NT2/D1 (cell line): ENCODE measurements at regions not wholly inside any gene's neighbourhood (a gene's known extent, or its start where the extent isn't known, plus 50 kb on each side); places are given as distances from the start of the nearest gene placed in this dataset.
"Not testable (repeated sequence)": the region's sequence is repeated elsewhere in the genome, so short reads cannot be mapped to it uniquely, and the experiment has no call there.

Experiments used
- DNase-seq: peaks from one replicate; pipeline ENCODE4 v3.0.0-alpha.2; 2011; ENCODE audit warnings: low read depth, low spot score
- H3K27me3 ChIP-seq: 2 replicates; pipeline ENCODE4 v1.6.0; 2011; ENCODE audit warnings: mild to moderate bottlenecking; ENCODE audit not compliant: insufficient read length, insufficient read depth
- H3K36me3 ChIP-seq: 2 replicates; pipeline ENCODE4 v1.6.1; 2011; ENCODE audit warnings: mild to moderate bottlenecking, low read length, mixed read lengths; ENCODE audit not compliant: insufficient read depth, insufficient read length
- H3K4me1 ChIP-seq: 2 replicates; pipeline ENCODE4 v1.5.1; 2011; ENCODE audit not compliant: insufficient read depth, insufficient read length
- H3K4me3 ChIP-seq: 2 replicates; pipeline ENCODE4 v1.5.1; 2011; ENCODE audit warnings: low read depth; ENCODE audit not compliant: insufficient read length
- H3K9ac ChIP-seq: 2 replicates; pipeline ENCODE4 v1.6.0; 2011; ENCODE audit warnings: low read depth; ENCODE audit not compliant: insufficient read length
- H3K9me3 ChIP-seq: 2 replicates; pipeline ENCODE4 v1.5.1; 2011; ENCODE audit warnings: mild to moderate bottlenecking, low read length; ENCODE audit not compliant: insufficient read depth
- SUZ12 ChIP-seq: IDR thresholded peaks from 2 replicates; pipeline ENCODE4 v1.6.1; 2011; ENCODE audit not compliant: insufficient read length, insufficient read depth; ENCODE audit errors: extremely low read depth
- YY1 ChIP-seq: IDR thresholded peaks from 2 replicates; pipeline ENCODE4 v1.6.1; 2011; ENCODE audit not compliant: insufficient read length, insufficient read depth
- ZNF274 ChIP-seq: IDR thresholded peaks from 2 replicates; pipeline ENCODE4 v1.6.1; 2011; ENCODE audit warnings: mild to moderate bottlenecking, low read depth, low read length

DNA sequence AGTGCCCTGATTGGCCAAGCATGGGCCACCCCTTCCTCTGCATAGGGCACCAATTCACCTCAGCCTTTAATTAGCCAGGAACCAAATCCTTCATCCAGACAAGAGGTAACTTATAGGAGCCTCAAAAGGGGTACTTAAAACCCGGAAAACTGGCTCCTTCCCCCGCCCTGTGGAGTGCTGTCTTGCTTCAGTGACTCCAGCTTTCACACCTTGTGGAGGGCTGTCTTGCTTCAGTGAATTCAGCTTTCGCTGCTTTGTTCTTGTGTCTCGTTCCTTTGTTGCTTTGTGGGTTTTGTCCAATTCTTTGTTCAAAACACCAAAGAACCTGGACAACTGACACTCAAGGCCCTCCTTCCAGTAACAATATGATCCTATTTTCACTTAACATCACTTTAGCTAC lies 82.2 kb upstream of the FRG1 start:
- no peak for DNase-seq
- TF ChIP-seq ZNF274: no peak
- TF ChIP-seq SUZ12: no peak
- Histone ChIP-seq H3K4me3 (no peak overlapping the region), H3K9ac (no peak overlapping the region), H3K4me1 (no peaks in the 10 kb centered on the region), H3K36me3 (no peaks in the 10 kb centered on the region), H3K27me3 (no peaks in the 10 kb centered on the region), H3K9me3 (no peaks in the 10 kb centered on the region)

- H3K4me1 ChIP-seq: no peaks in the 10 kb centered on the region
- no peaks in the 10 kb centered on the region for H3K36me3 ChIP-seq
- no peak for DNase-seq
- no peak overlapping the region for H3K4me3 ChIP-seq
- no peak overlapping the region for H3K9ac ChIP-seq
- TF ChIP-seq YY1 (no peak), SUZ12 (no peak), ZNF274 (no peak)
- no peaks in the 10 kb centered on the region for H3K9me3 ChIP-seq
- no peaks in the 10 kb centered on the region for H3K27me3 ChIP-seq
Measured at GRCh38 chr4:189861101-189861500, 79.6 kb upstream of the FRG1 start.

DNA sequence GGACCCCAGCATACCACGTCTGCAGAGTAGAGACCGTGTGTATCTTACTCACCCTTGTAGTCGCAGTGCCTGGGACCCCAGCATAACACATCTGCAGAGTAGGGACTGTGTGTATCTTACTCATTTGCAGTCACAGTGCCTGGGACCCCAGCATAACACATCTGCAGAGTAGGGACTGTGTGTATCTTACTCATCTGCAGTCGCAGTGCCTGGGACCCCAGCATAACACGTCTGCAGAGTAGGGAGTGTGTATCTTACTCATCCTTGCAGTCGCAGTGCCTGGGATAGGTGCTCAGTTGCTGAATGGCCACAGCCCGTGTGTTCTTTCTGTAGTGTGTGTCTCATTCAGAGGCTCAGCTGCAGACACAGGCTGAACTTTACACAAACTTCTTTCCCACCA lies 71.4 kb upstream of the FRG1 start:
- Histone ChIP-seq H3K4me1 (no peaks in the 10 kb centered on the region), H3K4me3 (no peak overlapping the region), H3K27me3 (no peaks in the 10 kb centered on the region), H3K9ac (no peak overlapping the region), H3K9me3 (no peaks in the 10 kb centered on the region), H3K36me3 (no peaks in the 10 kb centered on the region)
- no peak for TF ChIP-seq YY1
- no peak for TF ChIP-seq ZNF274
- no peak for TF ChIP-seq SUZ12
- no peak for DNase-seq

- no peak for DNase-seq
- TF ChIP-seq ZNF274: no peak
- TF ChIP-seq YY1: no peak
- TF ChIP-seq SUZ12: no peak
- Histone ChIP-seq H3K4me1 (no peaks in the 10 kb centered on the region), H3K36me3 (no peaks in the 10 kb centered on the region), H3K27me3 (no peaks in the 10 kb centered on the region), H3K9ac (no peak overlapping the region), H3K4me3 (no peak overlapping the region), H3K9me3 (no peaks in the 10 kb centered on the region)
Measured at GRCh38 chr4:189870511-189871234, 70.0 kb upstream of the FRG1 start.

- TF ChIP-seq ZNF274 (no peak), SUZ12 (no peak), YY1 (no peak)
- Histone ChIP-seq H3K27me3 (no peaks in the 10 kb centered on the region), H3K9ac (no peak overlapping the region), H3K4me1 (no peaks in the 10 kb centered on the region), H3K36me3 (no peaks in the 10 kb centered on the region), H3K4me3 (no peak overlapping the region), H3K9me3 (no peaks in the 10 kb centered on the region)
- no peak for DNase-seq
Measured at GRCh38 chr4:189874591-189874990, 66.1 kb upstream of the FRG1 start.

DNA sequence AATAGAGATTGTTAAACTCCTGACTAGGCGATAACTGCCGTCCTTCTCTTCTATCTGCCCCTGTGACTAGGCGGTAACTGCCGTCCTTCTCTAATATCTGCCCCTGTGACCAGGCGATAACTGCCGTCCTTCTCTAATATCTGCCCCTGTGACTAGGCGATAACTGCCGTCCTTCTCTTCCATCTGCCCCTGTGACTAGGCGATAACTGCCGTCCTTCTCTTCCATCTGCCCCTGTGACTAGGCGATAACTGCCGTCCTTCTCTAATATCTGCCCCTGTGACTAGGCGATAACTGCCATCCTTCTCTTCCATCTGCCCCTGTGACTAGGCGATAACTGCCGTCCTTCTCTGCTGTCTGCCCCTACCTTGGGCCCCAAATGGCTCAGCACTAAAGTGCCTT lies 59.5 kb upstream of the FRG1 start:
- not testable (repeated sequence) for H3K27me3 ChIP-seq, H3K9me3 ChIP-seq, DNase-seq, H3K9ac ChIP-seq, H3K4me3 ChIP-seq, H3K4me1 ChIP-seq, H3K36me3 ChIP-seq

DNA sequence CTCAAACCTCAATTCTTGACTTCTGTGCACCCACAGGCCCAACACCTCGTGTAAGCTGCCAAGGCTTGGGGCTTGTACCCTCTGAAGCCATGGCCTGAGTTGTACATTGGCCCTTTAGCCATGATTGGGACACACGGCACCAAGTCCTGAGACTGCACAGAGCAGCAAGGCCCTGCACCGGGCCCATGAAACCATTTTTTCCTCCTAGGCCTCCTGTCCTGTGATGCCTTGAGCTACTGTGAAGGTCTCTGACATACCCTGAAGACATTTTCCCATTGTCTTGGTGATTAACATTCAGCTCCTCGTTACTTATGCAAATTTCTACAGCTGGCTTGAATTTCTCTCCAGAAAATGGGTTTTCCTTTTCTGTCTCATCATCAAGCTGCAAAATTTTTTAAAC lies 52.3 kb upstream of the FRG1 start:
- not testable (repeated sequence) for H3K27me3 ChIP-seq, H3K4me1 ChIP-seq, DNase-seq, H3K9me3 ChIP-seq, H3K36me3 ChIP-seq, H3K4me3 ChIP-seq, H3K9ac ChIP-seq
